Mesenchymal stem cell (in vitro differentiated cells and primary cell): ENCODE measurements at regions not wholly inside any gene's neighbourhood (a gene's known extent, or its start where the extent isn't known, plus 50 kb on each side); places are given as distances from the start of the nearest gene placed in this dataset.

Source experiments
- DNase-seq: peaks from one replicate; pipeline ENCODE4 v3.0.0-alpha.2; 2013
- H2AFZ ChIP-seq: one replicate; pipeline ENCODE4 v1.6.1; 2013; ENCODE audit warnings: low read depth, mild to moderate bottlenecking, control low read depth, inconsistent platforms, low read length, moderate library complexity
- H2AK5ac ChIP-seq: 2 replicates; pipeline ENCODE4 v1.6.1; 2013; ENCODE audit warnings: low read length, moderate library complexity, mild to moderate bottlenecking, inconsistent platforms; ENCODE audit not compliant: severe bottlenecking
- H2BK120ac ChIP-seq: one replicate; pipeline ENCODE4 v1.6.1; 2013; ENCODE audit warnings: low read depth, mild to moderate bottlenecking, inconsistent platforms, low read length, moderate library complexity
- H2BK12ac ChIP-seq, 2 experiments: one replicate each; pipeline ENCODE4 v1.6.1; 2013; ENCODE audit warnings: inconsistent platforms in 2 of 2, low read length in 2 of 2, mild to moderate bottlenecking in 2 of 2, moderate library complexity in 2 of 2, control low read depth in 1 of 2
- H2BK15ac ChIP-seq: one replicate; pipeline ENCODE4 v1.6.1; 2013; ENCODE audit warnings: mild to moderate bottlenecking, low read depth, inconsistent platforms; ENCODE audit not compliant: poor library complexity, severe bottlenecking
- H2BK5ac ChIP-seq: 2 replicates; pipeline ENCODE4 v1.6.1; 2013; ENCODE audit warnings: low read depth, mild to moderate bottlenecking, low read length, control low read depth, inconsistent platforms; ENCODE audit not compliant: poor library complexity, severe bottlenecking
- H3K14ac ChIP-seq, 2 experiments: one replicate each; pipeline ENCODE4 v1.6.1; 2013; ENCODE audit warnings: inconsistent platforms in 2 of 2, low read length in 2 of 2, control low read depth in 1 of 2, mild to moderate bottlenecking in 1 of 2, moderate library complexity in 1 of 2
- H3K18ac ChIP-seq, 2 experiments: one replicate each; pipeline ENCODE4 v1.6.1; 2013; ENCODE audit warnings: inconsistent platforms in 2 of 2, low read length in 2 of 2, control low read depth in 1 of 2, low read depth in 1 of 2, mild to moderate bottlenecking in 1 of 2
- H3K23ac ChIP-seq, 2 experiments: one replicate each; pipeline ENCODE4 v1.6.1; 2013; ENCODE audit warnings: inconsistent platforms in 2 of 2, low read length in 2 of 2, mild to moderate bottlenecking in 2 of 2, moderate library complexity in 2 of 2, control low read depth in 1 of 2
- H3K27ac ChIP-seq: 2 replicates; pipeline ENCODE4 v1.5.1; 2013; ENCODE audit warnings: mild to moderate bottlenecking, moderate library complexity, low read length, control low read depth, inconsistent platforms; ENCODE audit not compliant: poor library complexity, severe bottlenecking
- H3K27me3 ChIP-seq, 2 experiments: 2 replicates each; pipeline versions ENCODE4 v1.6.1 to v1.7.0; 2013; ENCODE audit warnings: low read length in 2 of 2, mild to moderate bottlenecking in 2 of 2, moderate library complexity in 2 of 2, control low read depth in 1 of 2, inconsistent platforms in 1 of 2; ENCODE audit not compliant: control insufficient read depth in 1 of 2, insufficient read depth in 1 of 2
- H3K36me3 ChIP-seq, 2 experiments: 2 replicates each; pipeline versions ENCODE4 v1.6.1 to v1.7.0; 2013; ENCODE audit warnings: low read length in 2 of 2, control low read depth in 1 of 2, inconsistent platforms in 1 of 2, low read depth in 1 of 2, mild to moderate bottlenecking in 1 of 2; ENCODE audit not compliant: insufficient read depth in 2 of 2, control insufficient read depth in 1 of 2
- H3K4ac ChIP-seq, 2 experiments: one replicate each; pipeline ENCODE4 v1.6.1; 2013; ENCODE audit warnings: inconsistent platforms in 2 of 2, low read length in 2 of 2, mild to moderate bottlenecking in 2 of 2, moderate library complexity in 2 of 2, control low read depth in 1 of 2, low read depth in 1 of 2
- H3K4me1 ChIP-seq: 2 replicates; pipeline ENCODE4 v1.6.1; 2013; ENCODE audit warnings: low read depth, low read length, control low read depth; ENCODE audit not compliant: control insufficient read depth, insufficient read depth
- H3K4me2 ChIP-seq: 2 replicates; pipeline ENCODE4 v1.6.1; 2013; ENCODE audit warnings: low read length, mild to moderate bottlenecking, inconsistent platforms; ENCODE audit not compliant: poor library complexity, severe bottlenecking
- H3K4me3 ChIP-seq, 2 experiments: 2 replicates each; pipeline versions ENCODE4 v1.5.1 to v1.7.0; 2013; ENCODE audit warnings: low read length in 2 of 2, mild to moderate bottlenecking in 2 of 2, control low read depth in 1 of 2, low read depth in 1 of 2; ENCODE audit not compliant: insufficient read depth in 1 of 2
- H3K79me1 ChIP-seq: replicated peaks from 2 replicates; pipeline ENCODE4 v1.6.1; 2013; ENCODE audit warnings: mild to moderate bottlenecking, control low read depth, low read length, inconsistent platforms; ENCODE audit not compliant: poor library complexity, severe bottlenecking
- H3K9ac ChIP-seq: 2 replicates; pipeline ENCODE4 v1.7.0; 2013; ENCODE audit warnings: mild to moderate bottlenecking, low read length, moderate library complexity
- H3K9me3 ChIP-seq: 2 replicates; pipeline ENCODE4 v1.7.0; 2013; ENCODE audit warnings: mild to moderate bottlenecking, low read length; ENCODE audit not compliant: control insufficient read depth
- H4K8ac ChIP-seq: one replicate; pipeline ENCODE4 v1.6.1; 2013; ENCODE audit warnings: inconsistent platforms, mild to moderate bottlenecking, low read length, moderate library complexity
- H4K91ac ChIP-seq: one replicate; pipeline ENCODE4 v1.6.1; 2013; ENCODE audit warnings: mild to moderate bottlenecking, low read length, inconsistent platforms
- WGBS: methylation state at CpG from one replicate; pipeline ENCODE4 v1.1.7; 2013; ENCODE audit warnings: mixed read lengths; 5-methylcytosine and 5-hydroxymethylcytosine counted together

- H2BK12ac ChIP-seq, result no peak overlapping the region
- H2AFZ ChIP-seq, result no peak overlapping the region
- no peak overlapping the region for H3K18ac ChIP-seq
- no peak overlapping the region for H3K4ac ChIP-seq
- H3K9ac ChIP-seq, result peak overlapping the region; percentile 23
- H3K36me3 ChIP-seq, result no peaks in the 10 kb centered on the region
- no peaks in the 10 kb centered on the region for H3K79me1 ChIP-seq
- no peak overlapping the region for H4K8ac ChIP-seq
- no peak overlapping the region for H3K23ac ChIP-seq
- no peaks in the 10 kb centered on the region for H3K27me3 ChIP-seq
- no peak overlapping the region for H3K14ac ChIP-seq
- H3K4me3 ChIP-seq, result no peak overlapping the region
- no peaks in the 10 kb centered on the region for H3K4me1 ChIP-seq
- no peak overlapping the region for H2BK15ac ChIP-seq
- no peak overlapping the region for H3K27ac ChIP-seq
- H2AK5ac ChIP-seq, result no peak overlapping the region
- H4K91ac ChIP-seq, result no peak overlapping the region
- no peak for DNase-seq
- no peak overlapping the region for H2BK5ac ChIP-seq
- H3K4me2 ChIP-seq, result no peak overlapping the region
- no peak overlapping the region for H2BK120ac ChIP-seq
- WGBS, result 89% methylated on average over 2 of the region's 2 CpGs
- no peaks in the 10 kb centered on the region for H3K9me3 ChIP-seq
Measured at GRCh38 chr17:13421581-13422130, 180.1 kb downstream of the HS3ST3A1 start.

GRCh38 chr17:13420878-13421277, 180.9 kb downstream of the HS3ST3A1 start:
- Histone ChIP-seq H2AK5ac (no peak overlapping the region), H2BK12ac (no peak overlapping the region), H3K4ac (no peak overlapping the region), H4K91ac (no peak overlapping the region), H3K27me3 (no peaks in the 10 kb centered on the region), H3K9me3 (no peaks in the 10 kb centered on the region), H3K79me1 (no peaks in the 10 kb centered on the region), H3K9ac (no peak overlapping the region), H3K4me3 (no peak overlapping the region), H3K27ac (no peak overlapping the region), H3K4me2 (no peak overlapping the region), H3K36me3 (no peaks in the 10 kb centered on the region), H2BK5ac (no peak overlapping the region), H2BK15ac (no peak overlapping the region), H2BK120ac (no peak overlapping the region), H3K4me1 (no peaks in the 10 kb centered on the region), H3K14ac (no peak overlapping the region), H3K18ac (no peak overlapping the region), H3K23ac (no peak overlapping the region), H2AFZ (no peak overlapping the region), H4K8ac (no peak overlapping the region)
- no CpG with 5 or more reads among the region's 2 CpGs for WGBS
- DNase-seq, result peak; percentile 83

GRCh38 chr17:13420418-13420826, 181.3 kb downstream of the HS3ST3A1 start:
- H3K9me3 ChIP-seq, result no peaks in the 10 kb centered on the region
- 96% methylated on average over 1 of the region's 1 CpG for WGBS
- no peak for DNase-seq

GRCh38 chr17:13419676-13420075, 182.1 kb downstream of the HS3ST3A1 start:
- no peak for DNase-seq
- Histone ChIP-seq H3K27me3 (no peaks in the 10 kb centered on the region), H3K9me3 (no peaks in the 10 kb centered on the region), H3K4me3 (no peak overlapping the region), H2AK5ac (no peak overlapping the region), H3K79me1 (no peaks in the 10 kb centered on the region), H3K14ac (no peak overlapping the region), H2BK5ac (no peak overlapping the region), H3K27ac (no peak overlapping the region), H2BK12ac (no peak overlapping the region), H2BK15ac (no peak overlapping the region), H2AFZ (no peak overlapping the region), H4K8ac (no peak overlapping the region), H3K4ac (no peak overlapping the region), H3K36me3 (no peaks in the 10 kb centered on the region), H3K4me1 (no peaks in the 10 kb centered on the region), H3K4me2 (no peak overlapping the region), H3K18ac (no peak overlapping the region), H4K91ac (no peak overlapping the region), H3K9ac (no peak overlapping the region), H2BK120ac (no peak overlapping the region), H3K23ac (no peak overlapping the region)
- 90% methylated on average over 5 of the region's 6 CpGs for WGBS

More at GRCh38 chr17:13420418-13420826, 181.3 kb downstream of the HS3ST3A1 start:
- no peaks in the 10 kb centered on the region for H3K27me3 ChIP-seq
- no peak overlapping the region for H3K14ac ChIP-seq
- no peak overlapping the region for H2BK15ac ChIP-seq
- H2AK5ac ChIP-seq, result no peak overlapping the region
- H3K4ac ChIP-seq, result no peak overlapping the region
- H3K23ac ChIP-seq, result no peak overlapping the region
- no peaks in the 10 kb centered on the region for H3K36me3 ChIP-seq
- no peaks in the 10 kb centered on the region for H3K79me1 ChIP-seq
- H3K4me3 ChIP-seq, result no peak overlapping the region
- no peak overlapping the region for H3K9ac ChIP-seq
- H2BK120ac ChIP-seq, result no peak overlapping the region
- H3K4me2 ChIP-seq, result no peak overlapping the region
- no peak overlapping the region for H4K8ac ChIP-seq
- no peak overlapping the region for H2BK12ac ChIP-seq
- H2AFZ ChIP-seq, result no peak overlapping the region
- H4K91ac ChIP-seq, result no peak overlapping the region
- no peak overlapping the region for H2BK5ac ChIP-seq
- H3K18ac ChIP-seq, result no peak overlapping the region
- H3K27ac ChIP-seq, result no peak overlapping the region
- H3K4me1 ChIP-seq, result no peaks in the 10 kb centered on the region
